ENCODE measurements at regions not wholly inside any gene's neighbourhood (a gene's known extent, or its start where the extent isn't known, plus 50 kb on each side); places are given as distances from the start of the nearest gene placed in this dataset.

DNA sequence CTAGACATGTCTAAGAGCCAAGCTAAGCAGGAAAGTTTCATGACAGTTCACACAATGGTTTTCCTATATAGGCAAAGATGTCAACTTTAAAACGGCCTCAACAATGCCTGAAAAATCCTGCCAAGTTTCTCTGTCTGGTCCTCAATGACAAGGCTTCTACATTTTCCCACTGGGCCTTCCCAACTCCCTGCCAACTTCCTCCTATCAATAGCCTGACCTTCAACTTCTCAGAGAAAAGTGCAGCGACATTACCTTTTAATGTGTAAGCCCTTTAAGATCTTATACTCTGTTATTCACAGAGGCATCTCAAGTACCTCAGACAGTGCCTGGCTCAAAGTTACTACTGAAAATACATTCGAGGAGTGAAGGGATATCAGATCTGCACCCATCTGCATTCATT is 56.2 kb upstream of the BTBD3 start:
- TF ChIP-seq CTCF (IDR thresholded peaks at IDR 0.05) (no peak), POLR2A (IDR thresholded peaks at IDR 0.05) (no peak)

Data from lower leg skin (tissue), 3 donors.